HG03097 (cell line): ENCODE measurements at regions not wholly inside any gene's neighbourhood (a gene's known extent, or its start where the extent isn't known, plus 50 kb on each side); places are given as distances from the start of the nearest gene placed in this dataset.
"Not testable (repeated sequence)": the region's sequence is repeated elsewhere in the genome, so short reads cannot be mapped to it uniquely, and the experiment has no call there.

Experiments used
- ATAC-seq: cut with Tn5 transposase; IDR thresholded peaks from one replicate; pipeline ENCODE4 v1.9.1; 2021; ENCODE audit not compliant: unreplicated experiment, low FRiP score

- not testable (repeated sequence) for ATAC-seq
Measured at GRCh38 chr12:131310227-131310969, 356.7 kb downstream of the ADGRD1 start.

- not testable (repeated sequence) for ATAC-seq
Measured at GRCh38 chr12:131311279-131311722, 357.6 kb downstream of the ADGRD1 start.

- ATAC-seq = no peak
Measured at GRCh38 chr12:131311764-131312163, 358.1 kb downstream of the ADGRD1 start.

- not testable (repeated sequence) for ATAC-seq
Measured at GRCh38 chr12:131312382-131312781, 358.7 kb downstream of the ADGRD1 start.

GRCh38 chr12:131312793-131313545 is 359.3 kb downstream of the ADGRD1 start:
- no peak for ATAC-seq

- no peak for ATAC-seq
Measured at GRCh38 chr12:131313635-131314034, 359.9 kb downstream of the ADGRD1 start.

- no peak for ATAC-seq
Measured at GRCh38 chr12:131314524-131315090, 360.9 kb downstream of the ADGRD1 start.

- no peak for ATAC-seq
Measured at GRCh38 chr12:131315601-131316000, 361.9 kb downstream of the ADGRD1 start.

GRCh38 chr12:131316388-131316787 is 362.7 kb downstream of the ADGRD1 start:
- ATAC-seq = no peak

GRCh38 chr12:131318045-131318685 is 364.5 kb downstream of the ADGRD1 start:
- ATAC-seq = no peak

GRCh38 chr12:131321988-131322387 is 368.3 kb downstream of the ADGRD1 start:
- no peak for ATAC-seq

GRCh38 chr12:131322460-131322859 is 368.8 kb downstream of the ADGRD1 start:
- ATAC-seq = not testable (repeated sequence)

- ATAC-seq = no peak
Measured at GRCh38 chr12:131323879-131324278, 370.2 kb downstream of the ADGRD1 start.

GRCh38 chr12:131327521-131328488 is 374.1 kb downstream of the ADGRD1 start:
- no peak for ATAC-seq

GRCh38 chr12:131328861-131329845 is 375.4 kb downstream of the ADGRD1 start:
- not testable (repeated sequence) for ATAC-seq

GRCh38 chr12:131330106-131330815 is 376.6 kb downstream of the ADGRD1 start:
- ATAC-seq = no peak

GRCh38 chr12:131331148-131331750 is 377.5 kb downstream of the ADGRD1 start:
- no peak for ATAC-seq

GRCh38 chr12:131332224-131332623 is 378.5 kb downstream of the ADGRD1 start:
- ATAC-seq = no peak
